A549 (cell line): ENCODE measurements at regions not wholly inside any gene's neighbourhood (a gene's known extent, or its start where the extent isn't known, plus 50 kb on each side); places are given as distances from the start of the nearest gene placed in this dataset.

Experiments used
- EP300 ChIP-seq, 2 experiments: fragments of >200 bp; sonication (Bioruptor Twin); formaldehyde crosslinking; IDR thresholded peaks; 2 replicates in 1 of 2; 3 replicates in 1 of 2; pipeline ENCODE4 v1.6.1; 2016 to 2017
- KDM5A ChIP-seq: fragments of 200-600 bp; sonication (generic); IDR thresholded peaks from 2 replicates; pipeline ENCODE4 v1.6.1; 2016; ENCODE audit warnings: antibody characterized with exemption, mild to moderate bottlenecking
- RARB ChIP-seq: fragments of 250-450 bp; sonication (Bioruptor Pico); IDR thresholded peaks from 2 replicates; pipeline ENCODE4 v1.8.0; 2021; ENCODE audit warnings: mild to moderate bottlenecking, moderate library complexity
- RFX5 ChIP-seq: fragments of 450-650 bp; IDR thresholded peaks from 2 replicates; pipeline ENCODE4 v1.7.1; 2014; ENCODE audit warnings: antibody characterized with exemption, mild to moderate bottlenecking, moderate library complexity
- RNF2 ChIP-seq: fragments of 200-600 bp; sonication (generic); IDR thresholded peaks from 2 replicates; pipeline ENCODE4 v1.6.1; 2016; ENCODE audit warnings: low read depth, mild to moderate bottlenecking, antibody characterized with exemption, moderate library complexity, borderline replicate concordance
- TF ChIP-seq, protein P1 (sequence below): fragments of >200 bp; sonication (Bioruptor Twin); formaldehyde crosslinking; IDR thresholded peaks from 3 replicates; pipeline ENCODE4 v1.5.1; 2016

GRCh38 chr14:63782683-63783389 is 55.0 kb upstream of the SGPP1 start:
- TF ChIP-seq RNF2 (no peak), RARB (CRISPR knock-in tag) (no peak), EP300 (IDR thresholded peaks at IDR 0.05) (no peak), RFX5 (no peak), KDM5A (no peak)
- TF ChIP-seq, protein P1, sequence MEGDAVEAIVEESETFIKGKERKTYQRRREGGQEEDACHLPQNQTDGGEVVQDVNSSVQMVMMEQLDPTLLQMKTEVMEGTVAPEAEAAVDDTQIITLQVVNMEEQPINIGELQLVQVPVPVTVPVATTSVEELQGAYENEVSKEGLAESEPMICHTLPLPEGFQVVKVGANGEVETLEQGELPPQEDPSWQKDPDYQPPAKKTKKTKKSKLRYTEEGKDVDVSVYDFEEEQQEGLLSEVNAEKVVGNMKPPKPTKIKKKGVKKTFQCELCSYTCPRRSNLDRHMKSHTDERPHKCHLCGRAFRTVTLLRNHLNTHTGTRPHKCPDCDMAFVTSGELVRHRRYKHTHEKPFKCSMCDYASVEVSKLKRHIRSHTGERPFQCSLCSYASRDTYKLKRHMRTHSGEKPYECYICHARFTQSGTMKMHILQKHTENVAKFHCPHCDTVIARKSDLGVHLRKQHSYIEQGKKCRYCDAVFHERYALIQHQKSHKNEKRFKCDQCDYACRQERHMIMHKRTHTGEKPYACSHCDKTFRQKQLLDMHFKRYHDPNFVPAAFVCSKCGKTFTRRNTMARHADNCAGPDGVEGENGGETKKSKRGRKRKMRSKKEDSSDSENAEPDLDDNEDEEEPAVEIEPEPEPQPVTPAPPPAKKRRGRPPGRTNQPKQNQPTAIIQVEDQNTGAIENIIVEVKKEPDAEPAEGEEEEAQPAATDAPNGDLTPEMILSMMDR: no peak
